A673 (cell line): ENCODE measurements at regions not wholly inside any gene's neighbourhood (a gene's known extent, or its start where the extent isn't known, plus 50 kb on each side); places are given as distances from the start of the nearest gene placed in this dataset.

Experiments used
- BruUV-seq: library from RNA; stranded (reverse); fragments of 400-500 nt; replicated peaks from 2 replicates; lab custom pipeline; 2021; lab: Mats Ljungman, UMichigan
- CTCF ChIA-PET: fragments of 300-600 bp; sonication (Branson Sonifier 250); formaldehyde crosslinking; loops from one replicate; lab custom pipeline; 2022; ENCODE audit warnings: antibody characterized with exemption; lab: Charles Lee
- POLR2A ChIA-PET: fragments of 300-600 bp; sonication (Branson Sonifier 250); formaldehyde crosslinking; loops from one replicate; lab custom pipeline; 2022; ENCODE audit warnings: antibody characterized with exemption; ENCODE audit not compliant: low non-redundant PET; lab: Charles Lee
- DNase-seq: peaks from one replicate; pipeline ENCODE4 v3.0.0-alpha.2; 2015; ENCODE audit warnings: low spot score
- H3K27ac ChIP-seq: fragments of 200-600 bp; sonication (generic); 2 replicates; pipeline ENCODE4 v1.5.1; 2016; ENCODE audit warnings: mixed run types, low read depth, mild to moderate bottlenecking, mixed read lengths, antibody characterized with exemption, low read length; ENCODE audit not compliant: poor library complexity, severe bottlenecking
- H3K27me3 ChIP-seq: fragments of 200-600 bp; sonication (generic); replicated peaks from 2 replicates; pipeline ENCODE4 v1.6.1; 2017; ENCODE audit warnings: mixed run types, low read depth, mild to moderate bottlenecking, mixed read lengths, antibody characterized with exemption, low read length; ENCODE audit not compliant: insufficient read depth, poor library complexity
- H3K36me3 ChIP-seq: fragments of 200-600 bp; sonication (generic); 2 replicates; pipeline ENCODE4 v1.6.1; 2016; ENCODE audit warnings: mixed run types, mild to moderate bottlenecking, mixed read lengths, antibody characterized with exemption, low read length; ENCODE audit not compliant: insufficient read depth, poor library complexity, severe bottlenecking
- H3K4me1 ChIP-seq: fragments of 200-600 bp; sonication (generic); 2 replicates; pipeline ENCODE4 v1.6.1; 2017; ENCODE audit warnings: mixed run types, mild to moderate bottlenecking, mixed read lengths, antibody characterized with exemption, low read length; ENCODE audit not compliant: insufficient read depth, poor library complexity, severe bottlenecking
- H3K4me3 ChIP-seq: fragments of 200-600 bp; sonication (generic); 2 replicates; pipeline ENCODE4 v1.5.1; 2016; ENCODE audit warnings: low read depth, mixed run types, mild to moderate bottlenecking, mixed read lengths, low read length; ENCODE audit not compliant: poor library complexity, severe bottlenecking
- H3K9me3 ChIP-seq: fragments of 200-600 bp; sonication (generic); 2 replicates; pipeline ENCODE4 v1.6.1; 2016; ENCODE audit warnings: mixed run types, low read depth, mild to moderate bottlenecking, mixed read lengths, antibody characterized with exemption, low read length; ENCODE audit not compliant: poor library complexity, severe bottlenecking
- CTCF ChIP-seq: fragments of 300-800, 200-600 bp; sonication (generic); conservative IDR thresholded peaks from 2 replicates; pipeline ENCODE4 v1.5.1; 2017; ENCODE audit warnings: low read depth, mild to moderate bottlenecking, antibody characterized with exemption, low read length, moderate library complexity, mixed read lengths
- EZH2 ChIP-seq: fragments of 200-600 bp; sonication (generic); IDR thresholded peaks from 2 replicates; pipeline ENCODE4 v1.6.1; 2017; ENCODE audit warnings: borderline replicate concordance, low read depth, mild to moderate bottlenecking, mixed read lengths, antibody characterized with exemption, low read length; ENCODE audit not compliant: poor library complexity, severe bottlenecking
- intact Hi-C: fragments of 100-400 bp; cut with micrococcal nuclease; formaldehyde crosslinking; loops from one replicate; pipeline ENCODE4 v1.10.0; 2022; ENCODE audit not compliant: unreplicated experiment

- Histone ChIP-seq H3K9me3 (no peaks in the 10 kb centered on the region), H3K27ac (no peak overlapping the region), H3K4me3 (no peak overlapping the region), H3K27me3 (peaks cover 30% of the 10 kb centered on the region), H3K4me1 (no peaks in the 10 kb centered on the region), H3K36me3 (no peaks in the 10 kb centered on the region)
- DNase-seq: no peak
- intact Hi-C loops: no loop called here
- CTCF ChIA-PET: no interaction called here
- POLR2A ChIA-PET: no interaction called here
- BruUV-seq: no TSS peak
- TF ChIP-seq EZH2 (no peak), CTCF (no peak)
Measured at GRCh38 chr1:110260194-110260593, 50.1 kb downstream of the KCNC4 start.

GRCh38 chr1:110262296-110262695 lies 52.2 kb downstream of the KCNC4 start:
- Histone ChIP-seq H3K27ac (no peak overlapping the region), H3K27me3 (peaks cover 29% of the 10 kb centered on the region), H3K4me1 (no peaks in the 10 kb centered on the region), H3K4me3 (no peak overlapping the region), H3K36me3 (no peaks in the 10 kb centered on the region), H3K9me3 (no peaks in the 10 kb centered on the region)
- CTCF ChIA-PET: no interaction called here
- no TSS peak for BruUV-seq
- POLR2A ChIA-PET: no interaction called here
- intact Hi-C loops: no loop called here
- DNase-seq: no peak
- TF ChIP-seq CTCF (no peak), EZH2 (no peak)

DNA sequence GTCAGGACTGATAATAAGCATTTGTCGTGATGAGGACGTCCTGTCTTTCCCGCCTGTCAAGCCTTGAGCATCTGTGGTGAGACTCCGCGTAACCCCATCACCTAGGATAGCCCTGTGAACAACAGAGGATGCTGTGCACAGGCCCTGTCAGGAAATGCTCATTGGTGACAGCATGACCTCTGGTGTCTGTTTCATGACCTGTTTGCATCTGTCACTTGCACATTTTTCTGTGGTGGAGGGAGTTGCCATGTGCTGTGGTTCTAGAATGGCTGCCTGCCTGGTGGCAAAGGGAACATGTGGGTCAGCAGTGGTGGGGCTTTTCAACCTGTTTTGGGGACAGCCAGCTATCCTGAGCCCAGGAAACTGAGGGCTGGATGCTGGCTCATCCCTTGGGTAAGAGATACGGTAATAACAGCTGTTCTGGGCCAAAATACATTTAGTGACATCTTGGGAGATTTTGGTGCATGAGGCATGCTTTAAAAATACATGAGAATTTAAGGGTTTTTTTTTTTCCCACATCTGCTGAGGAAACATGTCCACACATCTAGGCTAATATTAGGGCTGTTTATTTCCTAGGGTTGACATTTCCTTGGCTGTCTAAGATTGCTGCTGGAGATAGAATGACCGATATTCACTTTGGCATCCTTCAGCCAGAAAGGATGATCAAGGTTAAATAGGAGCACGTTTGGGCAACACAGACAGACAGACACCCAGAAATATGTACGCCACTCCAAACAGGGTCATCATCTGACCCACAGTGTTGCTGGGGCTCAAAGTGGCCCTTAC lies 52.9 kb downstream of the KCNC4 start:
- peaks cover 29% of the 10 kb centered on the region for H3K27me3 ChIP-seq
- CTCF ChIA-PET: no interaction called here
- H3K4me3 ChIP-seq: no peak overlapping the region
- H3K9me3 ChIP-seq: no peaks in the 10 kb centered on the region
- intact Hi-C loops: no loop called here
- no peaks in the 10 kb centered on the region for H3K36me3 ChIP-seq
- H3K27ac ChIP-seq: no peak overlapping the region
- no TSS peak for BruUV-seq
- TF ChIP-seq EZH2 (no peak), CTCF (no peak)
- no peaks in the 10 kb centered on the region for H3K4me1 ChIP-seq
- POLR2A ChIA-PET: no interaction called here
- no peak for DNase-seq
